ENCODE measurements at regions not wholly inside any gene's neighbourhood (a gene's known extent, or its start where the extent isn't known, plus 50 kb on each side); places are given as distances from the start of the nearest gene placed in this dataset.

DNA sequence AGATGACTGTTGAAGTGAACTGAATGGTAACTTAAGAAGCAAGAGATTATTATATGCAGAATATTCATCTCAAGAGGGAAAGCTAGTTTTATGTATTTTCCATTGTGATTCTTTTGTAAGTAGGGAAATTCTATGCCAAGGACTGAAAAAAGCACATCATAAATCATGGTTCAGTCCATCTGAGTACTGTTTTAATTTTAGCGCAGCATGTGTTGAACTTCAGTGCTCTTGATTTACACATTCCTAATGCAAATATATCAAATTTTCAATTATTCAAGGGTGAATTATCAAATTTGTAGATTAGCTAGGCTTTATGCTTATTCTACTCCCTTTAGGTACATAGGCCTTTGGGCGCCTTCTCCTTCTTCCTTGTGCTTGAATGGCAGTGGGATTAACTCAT lies 50.3 kb upstream of the TCF12 start:
- DNase-seq, result no peak

DNA sequence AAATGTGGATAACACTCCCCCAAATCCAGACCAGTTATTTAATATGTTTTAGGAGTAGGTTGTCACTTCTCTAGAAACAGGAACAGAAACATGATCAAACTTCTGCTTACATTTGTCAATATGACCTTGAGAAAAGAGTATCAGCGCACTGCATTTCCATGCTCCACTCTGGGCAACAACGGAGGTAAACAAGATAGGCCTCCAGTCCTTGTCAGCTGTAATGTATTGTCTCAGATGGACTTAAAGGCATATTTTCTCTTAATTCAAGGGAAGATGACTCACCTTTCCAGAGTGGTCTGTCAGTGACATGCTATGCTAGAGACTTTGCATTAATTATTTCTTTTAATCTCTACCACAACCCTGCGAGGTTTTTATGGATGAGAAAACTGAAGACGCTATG lies 51.6 kb upstream of the TCF12 start:
- DNase-seq, result no peak

DNA sequence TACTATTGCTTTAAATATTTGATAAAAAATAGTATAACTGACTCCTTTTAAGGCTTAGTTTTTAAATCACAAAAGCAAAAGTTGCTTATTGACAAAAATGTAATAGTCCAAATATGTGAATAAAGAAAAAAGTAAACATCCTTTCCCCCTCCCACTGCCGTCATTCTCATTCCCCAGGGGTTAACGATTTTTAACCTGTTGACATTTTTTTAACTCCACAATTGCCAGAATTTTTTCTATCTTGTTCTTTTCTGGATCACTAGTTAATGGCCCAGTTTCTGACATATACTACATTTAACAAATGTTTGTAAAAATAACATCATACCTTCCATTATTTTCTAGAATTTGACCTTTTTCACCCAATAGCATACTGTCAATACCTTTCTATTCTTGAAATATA lies 60.6 kb upstream of the TCF12 start:
- DNase-seq, result no peak

DNA sequence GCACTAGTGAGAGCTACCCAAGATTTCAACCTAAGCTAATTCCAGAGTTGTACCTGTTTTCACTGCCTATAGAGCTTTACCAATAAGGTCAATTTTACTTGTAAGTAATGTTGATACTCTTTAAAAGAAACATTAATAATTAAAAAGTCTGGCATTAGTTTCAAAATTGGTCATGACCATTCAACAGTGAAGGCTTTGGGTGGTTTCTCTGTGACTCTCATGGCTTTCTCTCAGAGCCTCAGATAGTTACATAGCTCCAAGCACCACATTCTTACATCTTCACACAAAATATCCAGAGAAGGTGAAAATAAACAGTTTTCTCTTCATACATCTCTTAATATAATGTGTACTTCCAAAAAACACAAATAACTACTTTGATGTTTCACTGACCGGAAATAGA lies 61.5 kb upstream of the TCF12 start:
- DNase-seq, result no peak

DNA sequence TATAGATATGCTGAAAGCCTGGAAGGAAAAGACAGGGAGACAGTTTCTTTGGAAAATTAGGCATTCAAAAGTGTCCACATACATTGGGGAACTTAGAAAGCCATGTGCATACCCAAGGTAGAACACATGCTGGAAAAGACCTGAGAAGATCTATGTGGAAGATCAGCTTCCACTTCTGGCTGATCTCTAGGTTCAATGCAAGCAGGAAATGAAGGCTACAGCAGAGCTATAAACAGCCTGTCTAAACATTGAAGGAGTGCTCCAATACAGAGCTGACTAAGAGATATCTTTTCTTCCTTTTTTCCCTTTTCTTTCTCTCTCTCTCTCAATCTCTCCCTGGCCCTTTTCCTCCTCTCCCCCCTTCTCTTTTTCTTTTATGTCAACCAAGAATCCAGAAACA lies 73.6 kb upstream of the TCF12 start:
- DNase-seq, result no peak

DNA sequence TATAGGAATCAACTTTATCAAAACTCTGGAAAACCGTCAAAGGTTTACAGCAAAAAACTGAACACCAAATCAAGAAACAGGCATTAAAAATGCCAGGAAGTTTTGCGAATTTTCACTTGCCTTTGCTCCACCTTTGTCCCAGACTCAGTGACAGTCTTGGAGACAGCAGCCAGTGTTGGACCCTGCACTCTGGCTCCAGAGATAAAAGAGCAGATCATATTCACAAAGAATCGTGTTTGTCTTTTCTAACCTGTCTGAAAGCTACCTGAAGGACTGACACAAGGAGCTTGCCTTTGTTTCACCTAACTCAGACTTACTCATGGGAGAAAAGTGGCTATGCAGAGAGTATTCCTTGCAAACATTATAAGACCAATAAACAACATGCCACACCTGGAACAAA lies 74.0 kb upstream of the TCF12 start:
- DNase-seq, result no peak

DNA sequence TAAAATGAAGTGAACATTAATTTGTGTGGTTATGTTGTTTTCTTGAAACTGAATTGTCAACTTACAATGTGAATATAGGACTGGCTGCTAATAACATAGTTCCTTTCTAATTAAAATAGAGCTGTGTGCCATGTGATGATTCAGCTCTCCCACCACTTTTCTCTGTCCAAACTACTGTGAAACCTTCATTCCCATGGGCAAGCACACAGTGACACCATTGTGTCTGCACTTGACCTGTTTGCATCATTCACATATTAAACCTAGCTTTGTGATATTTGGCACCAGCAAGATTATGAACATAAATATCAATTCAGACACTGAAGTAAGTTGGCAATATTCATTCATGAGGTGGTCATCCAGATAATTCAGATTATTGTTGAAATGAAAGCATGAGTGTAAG lies 78.8 kb upstream of the TCF12 start:
- DNase-seq, result no peak

DNA sequence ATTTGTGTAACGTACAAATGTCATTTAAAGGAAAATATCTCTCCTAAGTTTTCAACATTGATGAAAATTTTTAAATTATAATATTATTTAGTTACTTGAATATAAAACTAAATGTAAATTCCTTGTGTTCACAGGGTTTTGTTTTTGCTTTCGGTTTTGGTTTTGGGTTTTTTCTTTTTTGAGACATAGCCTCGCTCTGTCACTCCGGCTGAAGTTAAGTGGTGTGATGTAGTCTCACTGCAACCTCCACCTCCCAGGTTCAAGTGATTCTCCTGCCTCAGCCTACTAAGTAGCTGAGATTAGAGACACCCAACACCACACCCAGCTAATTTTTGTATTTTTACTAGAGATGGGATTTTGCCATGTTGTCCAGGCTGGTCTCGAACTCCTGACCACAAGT lies 79.3 kb upstream of the TCF12 start:
- DNase-seq, result no peak

DNA sequence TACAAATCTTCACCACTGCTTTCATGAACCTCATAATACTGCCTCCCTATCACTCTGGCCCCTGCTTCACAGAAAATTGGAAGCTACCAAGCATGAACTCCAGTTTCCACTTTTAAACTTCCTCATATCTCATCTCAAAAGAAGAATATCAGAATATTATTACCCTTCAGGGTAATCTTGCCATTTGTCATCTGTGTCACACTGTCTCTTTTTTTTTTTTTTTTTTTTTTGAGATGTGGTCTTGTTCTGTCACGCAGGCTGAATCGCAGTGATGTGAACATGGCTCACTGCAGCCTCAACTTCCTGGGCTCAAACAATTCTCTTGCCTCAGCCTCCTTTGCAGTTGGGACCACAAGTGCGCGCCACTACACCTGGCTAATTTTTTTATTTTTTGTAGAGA lies 80.4 kb upstream of the TCF12 start:
- no peak for DNase-seq

DNA sequence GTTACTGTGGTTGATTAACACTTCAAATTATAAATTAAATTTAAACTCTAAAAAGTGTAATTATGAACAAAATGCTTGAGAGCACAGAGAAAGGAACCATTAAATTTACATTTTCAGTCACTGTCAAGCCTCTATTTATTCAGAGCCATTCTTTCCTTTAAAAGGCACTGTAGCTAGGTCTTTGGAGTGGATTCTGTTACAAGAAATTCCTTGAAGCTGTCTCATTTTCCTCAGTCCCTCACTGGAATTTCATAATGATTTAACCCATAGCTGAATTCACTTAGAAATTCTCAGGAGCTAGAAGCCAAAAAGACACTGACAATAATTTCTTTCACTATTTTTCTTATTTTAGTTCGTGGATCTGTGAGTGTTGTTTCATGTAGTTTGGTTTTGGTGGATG lies 81.2 kb upstream of the TCF12 start:
- DNase-seq, result no peak

DNA sequence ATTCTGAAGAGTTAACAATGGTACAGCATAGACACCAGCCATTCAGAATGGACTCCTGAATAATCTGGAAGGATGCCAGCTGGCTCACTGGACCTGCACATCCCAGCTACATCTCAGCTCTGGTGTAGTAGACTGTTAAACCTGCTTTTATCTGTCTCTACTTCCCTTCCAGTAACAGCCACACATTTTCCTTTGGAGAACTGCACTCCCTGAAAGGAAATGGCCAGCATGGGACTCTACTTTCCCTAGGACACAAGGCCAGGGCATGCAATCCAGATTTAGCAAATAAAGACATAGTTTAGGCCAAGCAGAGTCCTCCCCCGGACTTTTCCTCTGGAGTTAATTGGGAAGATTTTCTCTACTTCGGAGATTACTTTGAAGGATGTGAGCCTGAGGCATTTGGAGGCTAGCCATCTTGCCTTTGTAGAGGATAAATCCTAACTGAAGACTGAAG lies 82.7 kb upstream of the TCF12 start:
- peak; percentile 38 for DNase-seq

DNA sequence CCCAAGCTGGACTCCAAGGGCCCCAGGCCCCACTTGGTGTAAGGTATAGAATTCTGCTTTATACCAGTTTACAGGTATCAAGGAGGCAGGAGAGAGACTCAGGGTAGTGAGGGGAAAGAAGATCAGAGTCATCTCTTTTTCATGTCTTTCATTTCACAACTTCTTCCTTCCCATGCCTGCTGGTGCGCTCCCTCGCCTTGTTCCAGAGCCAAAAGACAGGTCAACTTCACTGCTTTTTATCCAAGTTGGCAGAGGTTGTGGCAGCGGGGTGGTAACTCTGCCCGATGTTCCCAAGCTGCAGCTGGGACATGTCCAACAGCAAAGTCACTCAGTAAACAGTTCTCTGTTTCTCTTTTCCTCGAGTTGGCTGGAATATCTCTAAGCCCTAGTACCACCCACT lies 86.3 kb upstream of the TCF12 start:
- peak; percentile 66 for DNase-seq

DNA sequence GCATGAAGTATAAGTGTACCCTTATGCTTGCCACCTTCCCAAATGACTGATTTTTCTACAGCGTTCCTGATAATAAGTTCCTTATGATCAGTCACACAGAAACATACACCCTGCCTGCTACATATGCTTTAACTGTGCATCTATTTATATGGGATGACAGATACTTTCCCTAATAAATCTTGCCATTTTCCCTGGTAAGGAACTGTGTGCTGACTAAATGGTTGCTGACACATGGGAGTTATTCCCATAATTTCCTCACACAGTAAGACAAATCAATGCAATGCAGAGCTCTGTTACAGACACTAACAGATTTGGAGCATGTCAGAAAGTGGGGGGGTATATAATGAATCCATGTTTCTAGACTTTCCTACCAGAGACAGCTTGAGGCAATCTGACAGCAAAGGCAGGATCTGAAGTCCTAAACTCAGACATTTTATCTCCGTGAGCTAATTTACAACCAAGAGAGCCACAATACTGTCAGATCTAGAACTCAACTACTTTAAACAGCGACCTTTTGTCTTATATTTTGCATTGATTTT lies 86.9 kb upstream of the TCF12 start:
- no peak for DNase-seq

DNA sequence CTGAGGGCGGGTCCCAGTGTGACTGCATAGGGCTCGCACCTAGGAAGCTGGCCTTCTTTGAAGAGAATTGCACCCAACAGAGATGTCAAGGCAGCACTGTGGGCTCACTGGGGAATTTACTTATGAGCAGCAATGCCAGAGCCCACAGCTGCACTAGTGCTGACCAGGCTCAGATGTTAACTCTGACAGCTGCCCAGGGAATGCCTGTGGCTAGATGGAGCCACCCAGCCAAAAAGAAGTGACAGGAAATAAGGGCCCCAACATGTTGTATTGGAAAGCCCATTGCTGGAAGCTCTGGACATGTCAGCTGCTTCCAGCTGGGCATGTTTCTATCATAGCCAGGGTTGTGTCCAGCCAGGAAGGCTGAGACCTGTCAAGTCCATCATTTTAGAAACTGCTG lies 90.9 kb upstream of the ZNF280D start:
- peak; percentile 53 for DNase-seq

DNA sequence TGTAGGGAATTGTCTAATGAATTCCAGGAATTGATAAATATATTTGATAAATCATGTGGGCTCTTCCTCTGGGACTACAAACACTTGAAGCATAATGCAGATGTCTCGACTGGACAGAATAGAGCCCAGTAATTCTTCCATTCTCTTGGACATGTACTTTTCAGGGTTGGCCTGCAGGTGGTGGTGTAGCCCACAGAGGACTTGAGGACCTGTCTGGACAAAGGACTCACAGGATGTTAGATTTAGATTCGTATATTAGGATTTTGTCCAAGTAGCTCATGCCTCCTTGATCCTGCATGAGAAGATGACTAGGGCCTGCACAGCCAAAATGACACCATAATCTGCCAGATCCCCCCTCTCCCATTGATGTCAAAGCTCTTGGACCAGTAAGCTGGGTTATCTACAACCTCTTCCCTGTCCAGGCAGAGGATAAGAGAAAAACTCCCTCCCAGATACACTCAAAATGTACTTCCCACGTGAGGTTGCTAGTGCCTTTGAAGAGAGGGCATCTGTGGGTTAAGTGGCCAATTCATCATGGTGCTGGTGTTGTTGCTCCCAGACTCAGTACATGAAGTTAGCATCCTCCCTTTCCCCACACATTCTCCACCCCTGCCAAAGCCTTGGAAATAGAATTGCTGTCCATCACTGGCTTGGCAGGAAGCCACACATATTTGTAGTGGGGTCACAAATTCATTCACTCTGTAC lies 88.6 kb upstream of the ZNF280D start:
- peak; percentile 71 for DNase-seq

DNA sequence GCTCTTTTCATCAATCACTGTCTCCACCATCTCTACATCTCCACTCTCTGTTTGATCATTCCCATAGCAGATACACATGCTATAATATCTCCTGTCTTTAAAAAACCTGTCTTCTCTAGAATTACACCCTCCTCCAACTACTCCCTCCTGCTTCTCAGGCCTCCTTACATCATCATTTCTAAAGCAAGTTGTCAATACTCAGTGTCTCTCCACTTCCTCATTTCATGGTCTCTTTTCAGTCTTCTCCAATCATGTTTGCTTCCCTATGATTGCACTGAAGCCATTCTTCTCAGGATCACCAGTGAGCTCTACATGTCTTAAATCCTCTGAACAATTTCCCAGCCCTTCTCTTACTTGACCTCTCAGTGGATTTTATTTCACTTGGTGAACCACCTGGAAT lies 87.0 kb upstream of the ZNF280D start:
- no peak for DNase-seq

DNA sequence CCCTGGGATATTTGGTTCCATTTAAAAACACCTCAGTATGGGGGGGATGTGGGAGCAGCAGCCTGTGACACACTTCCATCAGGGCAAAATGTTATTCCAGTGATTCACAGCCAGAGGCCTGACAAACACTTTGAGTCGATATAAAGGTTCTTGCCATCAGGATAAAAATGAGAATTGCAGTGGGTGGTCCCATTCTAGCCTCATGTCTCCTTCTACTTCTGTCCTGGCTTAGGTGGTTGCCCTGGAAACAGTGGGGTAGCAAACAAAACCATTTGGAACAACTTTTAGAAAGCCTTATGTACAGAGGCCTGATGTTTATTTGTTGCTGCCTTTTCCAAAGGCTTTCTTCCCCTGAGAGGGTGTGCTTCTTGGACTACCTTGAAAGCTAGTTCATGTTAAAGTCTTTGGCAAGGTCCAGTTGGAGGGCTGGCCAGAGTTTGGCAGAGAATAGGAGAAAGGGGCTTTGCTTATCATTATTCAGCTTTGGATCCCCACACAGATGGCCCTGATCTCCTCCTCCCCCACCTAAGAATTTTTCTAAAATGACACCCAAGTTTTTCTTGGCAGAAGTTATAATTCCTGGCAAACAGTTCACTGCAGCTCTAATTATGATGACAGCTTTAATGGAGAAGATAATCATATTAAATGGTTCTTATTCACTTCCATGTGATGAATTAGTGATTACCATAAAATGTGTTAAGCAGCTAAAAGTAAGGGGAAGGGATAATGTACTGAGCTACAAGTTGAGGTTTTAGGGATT lies 84.2 kb upstream of the ZNF280D start:
- peak; percentile 77 for DNase-seq

DNA sequence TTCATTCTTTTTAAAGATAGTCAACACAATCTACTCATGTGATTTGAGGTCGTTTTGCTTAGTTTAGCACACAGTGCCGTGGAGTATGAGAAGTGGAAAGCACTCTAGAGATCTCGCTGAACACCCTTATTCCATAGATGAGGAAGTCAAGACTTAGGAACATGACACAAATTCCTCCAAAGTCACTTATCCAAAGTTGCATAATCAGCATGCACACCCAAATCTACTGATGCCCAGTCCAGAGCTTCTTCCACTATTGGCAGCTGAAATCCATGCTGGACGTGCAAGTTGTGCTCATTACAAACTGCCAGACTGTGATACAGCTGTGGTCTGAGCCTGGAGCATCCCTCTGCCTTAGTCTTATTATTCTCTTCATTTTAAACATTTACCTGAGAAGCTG lies 83.5 kb upstream of the ZNF280D start:
- no peak for DNase-seq

DNA sequence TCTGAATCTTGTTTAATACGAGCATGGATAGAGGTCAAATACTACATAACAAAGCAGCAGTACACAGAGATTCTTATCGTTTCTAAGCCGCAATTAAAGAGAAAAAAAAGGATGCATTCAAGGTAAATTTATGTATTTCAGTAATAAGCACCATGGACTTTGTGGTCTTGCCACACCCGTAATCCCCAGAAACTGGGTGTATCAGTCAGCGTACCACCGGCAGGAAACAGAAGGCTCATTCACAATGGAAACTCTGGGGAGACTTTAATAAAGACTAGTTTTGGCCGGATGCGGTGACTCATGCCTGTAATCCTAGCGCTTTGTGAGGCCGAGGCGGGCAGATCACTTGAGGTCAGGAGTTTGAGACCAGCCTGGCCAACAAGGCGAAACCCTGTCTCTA lies 81.9 kb upstream of the ZNF280D start:
- DNase-seq, result no peak

DNA sequence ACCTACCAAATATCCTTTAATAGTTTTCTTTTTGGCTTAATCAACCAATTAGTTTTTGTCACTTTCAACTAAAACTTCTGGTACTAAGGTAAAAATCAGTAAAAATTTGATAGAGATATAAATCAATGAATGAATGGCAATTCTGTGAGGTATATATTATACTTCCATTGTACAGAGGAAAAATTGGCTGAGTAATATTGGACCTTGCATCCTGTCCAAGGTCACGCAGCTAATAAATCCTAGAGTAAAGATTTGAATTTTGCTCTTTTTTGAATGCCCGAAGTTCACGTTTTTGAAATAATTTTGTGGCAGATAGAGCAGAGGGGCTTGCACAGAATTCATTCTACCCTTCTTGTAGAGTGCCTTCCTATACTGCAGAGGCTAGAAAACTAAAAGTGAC lies 81.1 kb upstream of the ZNF280D start:
- DNase-seq, result no peak

DNA sequence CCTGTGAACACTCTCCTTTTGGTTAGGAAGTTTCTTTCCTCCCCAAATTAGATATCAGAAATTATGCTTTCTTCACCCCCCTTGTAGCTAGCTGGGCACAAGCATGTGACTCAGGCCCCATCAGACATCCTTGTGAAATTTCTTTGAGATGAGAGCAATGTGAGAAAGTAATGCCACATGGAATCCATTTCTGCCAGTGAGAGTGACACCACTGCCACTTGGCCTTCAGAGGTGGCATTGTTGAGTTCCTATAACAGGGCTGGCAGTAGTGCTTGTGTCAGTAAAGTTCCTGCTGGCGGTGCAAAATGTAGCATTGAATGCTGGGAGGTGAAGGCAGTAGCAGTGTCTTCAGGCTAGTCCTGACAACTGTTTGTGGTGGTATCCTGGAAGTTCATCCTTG lies 80.7 kb upstream of the ZNF280D start:
- no peak for DNase-seq

DNA sequence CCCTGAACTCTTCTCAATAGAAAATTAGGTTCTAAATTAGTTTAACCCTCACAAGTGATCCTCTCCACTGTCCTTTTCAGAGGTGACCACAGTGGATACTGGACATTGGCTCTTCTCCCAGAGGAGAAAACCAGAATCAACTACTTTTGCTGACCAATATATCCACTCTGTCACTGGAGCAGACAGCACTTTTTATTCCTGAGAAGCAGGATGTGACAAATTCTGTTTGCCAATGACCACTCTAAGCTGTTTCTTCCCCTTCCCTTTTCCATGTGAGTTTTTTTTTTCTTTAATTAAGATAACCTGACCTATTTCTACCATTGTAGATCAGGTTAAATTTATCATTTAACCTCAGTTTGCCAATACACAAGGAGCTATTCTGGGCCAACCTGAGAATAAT lies 79.7 kb upstream of the ZNF280D start:
- DNase-seq, result no peak

DNA sequence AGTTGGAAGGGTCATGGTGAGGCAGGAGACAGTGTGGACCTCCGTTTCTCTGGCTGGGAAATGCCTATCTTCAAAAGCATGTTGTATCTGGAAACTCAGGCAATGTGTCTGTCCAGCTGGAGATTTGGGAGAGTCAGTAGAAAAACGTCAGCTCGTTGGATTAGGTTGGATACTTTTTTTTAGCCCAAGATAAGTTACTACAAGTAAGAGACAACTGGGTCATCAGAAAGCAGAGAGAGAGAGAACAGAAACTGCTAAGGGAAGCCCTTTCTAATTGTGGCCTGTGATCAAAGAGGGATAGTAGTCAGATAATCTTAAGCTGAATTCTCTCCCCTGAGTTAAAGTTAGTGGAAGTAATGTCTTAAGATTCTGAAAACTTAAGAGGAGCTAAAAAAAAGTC lies 78.9 kb upstream of the ZNF280D start:
- no peak for DNase-seq

DNA sequence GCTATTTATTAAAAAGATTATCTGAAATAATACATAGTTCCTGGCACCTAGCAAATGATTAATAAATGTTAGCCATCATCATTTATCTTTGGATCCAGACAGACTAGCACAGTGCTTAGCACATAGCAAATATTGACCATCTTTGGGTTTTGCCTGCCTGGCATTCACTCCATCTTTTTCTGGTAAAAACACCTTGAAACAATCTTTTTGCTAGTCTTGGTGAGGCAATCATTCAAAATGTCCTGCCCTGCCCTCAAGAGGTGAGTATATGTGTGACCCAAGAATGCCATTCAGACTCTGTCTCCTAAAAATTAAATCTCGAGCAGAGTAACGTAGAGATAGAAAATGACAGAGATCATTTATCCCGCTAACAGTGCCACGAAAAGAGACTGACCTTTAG lies 78.3 kb upstream of the ZNF280D start:
- no peak for DNase-seq

DNA sequence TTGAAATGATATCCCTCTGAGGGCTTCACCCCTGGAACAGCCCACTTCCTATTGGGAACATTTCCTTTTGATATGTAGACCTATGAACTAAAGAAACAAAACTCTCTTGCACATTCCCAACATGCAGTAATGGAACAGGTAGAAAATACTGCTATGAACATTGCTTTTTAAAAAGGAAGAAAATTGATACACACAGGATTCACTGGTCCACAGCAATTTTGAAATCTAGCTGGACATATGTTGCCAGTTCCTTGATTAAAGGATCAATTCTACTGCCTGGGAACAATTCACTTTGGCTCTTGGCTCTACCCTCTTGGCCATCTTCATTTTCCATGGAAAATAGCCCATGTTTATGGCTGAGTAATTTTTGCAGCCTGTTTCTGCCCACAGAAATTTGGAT lies 74.9 kb upstream of the ZNF280D start:
- no peak for DNase-seq
